ENCODE measurements at regions not wholly inside any gene's neighbourhood (a gene's known extent, or its start where the extent isn't known, plus 50 kb on each side); places are given as distances from the start of the nearest gene placed in this dataset.

- ATAC-seq = no peak
- TF ChIP-seq TOX (CRISPR knock-in tag; IDR thresholded peaks at IDR 0.05; ENCODE audit: borderline replicate concordance) (no peak), RARB (CRISPR knock-in tag; IDR thresholded peaks at IDR 0.05) (no peak), ZNF565 (CRISPR knock-in tag; conservative IDR thresholded peaks at IDR 0.05; ENCODE audit: low read depth) (no peak), PATZ1 (CRISPR knock-in tag; IDR thresholded peaks at IDR 0.05; ENCODE audit: borderline replicate concordance) (no peak), BACH2 (CRISPR knock-in tag; IDR thresholded peaks at IDR 0.05; ENCODE audit: borderline replicate concordance) (no peak), ESRRG (CRISPR knock-in tag; IDR thresholded peaks at IDR 0.05) (no peak), ISL1 (CRISPR knock-in tag; IDR thresholded peaks at IDR 0.05) (no peak), PPARA (CRISPR knock-in tag; IDR thresholded peaks at IDR 0.05; ENCODE audit: borderline replicate concordance) (no peak), TCF4 (CRISPR knock-in tag; IDR thresholded peaks at IDR 0.05; ENCODE audit: borderline replicate concordance) (no peak), ZFP30 (CRISPR knock-in tag; IDR thresholded peaks at IDR 0.05) (no peak), CREB5 (CRISPR knock-in tag; IDR thresholded peaks at IDR 0.05; ENCODE audit: low read depth) (no peak), POU6F1 (CRISPR knock-in tag; IDR thresholded peaks at IDR 0.05; ENCODE audit: borderline replicate concordance, low read depth) (no peak), ARNTL (CRISPR knock-in tag; IDR thresholded peaks at IDR 0.05; ENCODE audit: borderline replicate concordance, low read depth) (no peak), TSHZ2 (CRISPR knock-in tag; IDR thresholded peaks at IDR 0.05) (no peak)
These were observed 99.8 kb downstream of the TES start for GRCh38 chr7:116310141-116310540.

- ATAC-seq = no peak
- no peak for TF ChIP-seq RARB (CRISPR knock-in tag; IDR thresholded peaks at IDR 0.05)
- no peak for TF ChIP-seq ZNF70 (CRISPR knock-in tag; IDR thresholded peaks at IDR 0.05)
- TF ChIP-seq ZNF565 (CRISPR knock-in tag; conservative IDR thresholded peaks at IDR 0.05; ENCODE audit: low read depth) = no peak
- TF ChIP-seq TOX (CRISPR knock-in tag; IDR thresholded peaks at IDR 0.05; ENCODE audit: borderline replicate concordance) = no peak
- no peak for TF ChIP-seq CREB5 (CRISPR knock-in tag; IDR thresholded peaks at IDR 0.05; ENCODE audit: low read depth)
- no peak for TF ChIP-seq PPARA (CRISPR knock-in tag; IDR thresholded peaks at IDR 0.05; ENCODE audit: borderline replicate concordance)
- TF ChIP-seq CSRNP3 (CRISPR knock-in tag; IDR thresholded peaks at IDR 0.05) = no peak
- TF ChIP-seq POU6F1 (CRISPR knock-in tag; IDR thresholded peaks at IDR 0.05; ENCODE audit: borderline replicate concordance, low read depth) = no peak
- no peak for TF ChIP-seq TSHZ2 (CRISPR knock-in tag; IDR thresholded peaks at IDR 0.05)
- no peak for TF ChIP-seq OSR1 (CRISPR knock-in tag; IDR thresholded peaks at IDR 0.05)
- TF ChIP-seq BACH2 (CRISPR knock-in tag; IDR thresholded peaks at IDR 0.05; ENCODE audit: borderline replicate concordance) = no peak
These were observed 100.9 kb downstream of the TES start for GRCh38 chr7:116311259-116311658.

Measured in SK-N-SH treated with all-trans-retinoic acid at 6 μM for 48 hours (cell line).